ENCODE measurements at regions not wholly inside any gene's neighbourhood (a gene's known extent, or its start where the extent isn't known, plus 50 kb on each side); places are given as distances from the start of the nearest gene placed in this dataset.

- intact Hi-C loops (cut with micrococcal nuclease): no loop called here
- no peaks in the 10 kb centered on the region for H3K4me1 Mint-ChIP-seq
- no peaks in the 10 kb centered on the region for H3K27me3 Mint-ChIP-seq
- no peak overlapping the region for H3K4me3 Mint-ChIP-seq
- peaks cover 17% of the 10 kb centered on the region for H3K9me3 Mint-ChIP-seq
- ChIA-PET CTCF (no interaction called here), POLR2A (no interaction called here)
- no peak overlapping the region for H3K27ac Mint-ChIP-seq
- no peak for DNase-seq
- no peak for TF ChIP-seq CTCF (IDR thresholded peaks at IDR 0.05)
- no peak for ATAC-seq (ENCODE audit: low read depth)
- H3K36me3 Mint-ChIP-seq (ENCODE audit: low read depth): no peaks in the 10 kb centered on the region
Measured at GRCh38 chr12:83656004-83656403, 969.3 kb downstream of the TMTC2 start.

- peaks cover 9% of the 10 kb centered on the region for H3K9me3 Mint-ChIP-seq
- TF ChIP-seq CTCF (IDR thresholded peaks at IDR 0.05): no peak
- intact Hi-C loops (cut with micrococcal nuclease): no loop called here
- POLR2A ChIA-PET: no interaction called here
- ATAC-seq (ENCODE audit: low read depth): no peak
- H3K4me1 Mint-ChIP-seq: no peaks in the 10 kb centered on the region
- no peaks in the 10 kb centered on the region for H3K36me3 Mint-ChIP-seq (ENCODE audit: low read depth)
- H3K27me3 Mint-ChIP-seq: no peaks in the 10 kb centered on the region
- no peak overlapping the region for H3K4me3 Mint-ChIP-seq
- no peak for DNase-seq
- CTCF ChIA-PET: no interaction called here
- H3K27ac Mint-ChIP-seq: no peak overlapping the region
Measured at GRCh38 chr12:83642205-83642604, 955.5 kb downstream of the TMTC2 start.

GRCh38 chr12:83641789-83642188, 955.1 kb downstream of the TMTC2 start:
- H3K27me3 Mint-ChIP-seq: no peaks in the 10 kb centered on the region
- CTCF ChIA-PET: no interaction called here
- POLR2A ChIA-PET: no interaction called here
- peaks cover 9% of the 10 kb centered on the region for H3K9me3 Mint-ChIP-seq
- H3K27ac Mint-ChIP-seq: no peak overlapping the region
- DNase-seq (no peak), ATAC-seq (ENCODE audit: low read depth) (no peak)
- H3K36me3 Mint-ChIP-seq (ENCODE audit: low read depth): no peaks in the 10 kb centered on the region
- intact Hi-C loops (cut with micrococcal nuclease): no loop called here
- H3K4me3 Mint-ChIP-seq: no peak overlapping the region
- no peak for TF ChIP-seq CTCF (IDR thresholded peaks at IDR 0.05)
- no peaks in the 10 kb centered on the region for H3K4me1 Mint-ChIP-seq

GRCh38 chr12:83634726-83635267, 948.1 kb downstream of the TMTC2 start:
- H3K4me3 Mint-ChIP-seq: no peak overlapping the region
- TF ChIP-seq CTCF (IDR thresholded peaks at IDR 0.05): no peak
- no peaks in the 10 kb centered on the region for H3K36me3 Mint-ChIP-seq (ENCODE audit: low read depth)
- intact Hi-C loops (cut with micrococcal nuclease): no loop called here
- DNase-seq: no peak
- H3K27ac Mint-ChIP-seq: no peak overlapping the region
- H3K4me1 Mint-ChIP-seq: no peaks in the 10 kb centered on the region
- ATAC-seq (ENCODE audit: low read depth): no peak
- no peaks in the 10 kb centered on the region for H3K27me3 Mint-ChIP-seq
- CTCF ChIA-PET: no interaction called here
- POLR2A ChIA-PET: no interaction called here
- peaks cover 2% of the 10 kb centered on the region for H3K9me3 Mint-ChIP-seq

- no peak overlapping the region for H3K4me3 Mint-ChIP-seq
- no peak for DNase-seq
- ATAC-seq (ENCODE audit: low read depth): no peak
- no peak for TF ChIP-seq CTCF (IDR thresholded peaks at IDR 0.05)
- no peak overlapping the region for H3K27ac Mint-ChIP-seq
- no peaks in the 10 kb centered on the region for H3K9me3 Mint-ChIP-seq
- no peaks in the 10 kb centered on the region for H3K36me3 Mint-ChIP-seq (ENCODE audit: low read depth)
- no peaks in the 10 kb centered on the region for H3K27me3 Mint-ChIP-seq
- POLR2A ChIA-PET: no interaction called here
- intact Hi-C loops (cut with micrococcal nuclease): no loop called here
- H3K4me1 Mint-ChIP-seq: no peaks in the 10 kb centered on the region
- CTCF ChIA-PET: no interaction called here
Measured at GRCh38 chr12:83630526-83630925, 943.8 kb downstream of the TMTC2 start.

Data from activated B cell treated with CpG ODN at 0.5 μM for 24 hours (primary cell).